ENCODE measurements at regions not wholly inside any gene's neighbourhood (a gene's known extent, or its start where the extent isn't known, plus 50 kb on each side); places are given as distances from the start of the nearest gene placed in this dataset.

GRCh38 chr2:22897428-22897827, 487.6 kb upstream of the KLHL29 start:
- no peak overlapping the region for H3K4ac ChIP-seq (ENCODE audit: low read depth, low read length)

More at GRCh38 chr2:22897428-22897827, 487.6 kb upstream of the KLHL29 start:
- in situ Hi-C loops (cut with MboI; ENCODE audit: low sequenced_read_pairs) (no loop called here), dilution Hi-C loops (cut with HindIII; ENCODE audit: low sequenced_read_pairs, unreplicated experiment) (no loop called here), intact Hi-C loops (cut with micrococcal nuclease) (no loop called here)
- no peak overlapping the region for H3K18ac ChIP-seq (ENCODE audit: low read depth, low read length)
- no peak for DNase-seq
- no peaks in the 10 kb centered on the region for H3K4me1 ChIP-seq (ENCODE audit: control insufficient read depth, insufficient read depth, low read length)
- no peak for ATAC-seq (ENCODE audit: low read depth)
- no peak overlapping the region for H2AFZ ChIP-seq (replicated peaks; ENCODE audit: low read length, poor library complexity)
- no peak overlapping the region for H2AK9ac ChIP-seq (replicated peaks; ENCODE audit: low read depth, low read length, poor library complexity)
- peaks cover 12% of the 10 kb centered on the region for H3K9me3 ChIP-seq (ENCODE audit: control insufficient read depth, insufficient read depth, low read length)
- no peaks in the 10 kb centered on the region for H3K36me3 ChIP-seq (ENCODE audit: control insufficient read depth, insufficient read depth, low read length)
- H4K91ac ChIP-seq (ENCODE audit: insufficient read depth, low read depth, low read length) = no peak overlapping the region
- H3K4me2 ChIP-seq (ENCODE audit: low read depth, low read length) = no peak overlapping the region
- no peak overlapping the region for H2BK20ac ChIP-seq (ENCODE audit: low read depth, low read length)
- H2BK15ac ChIP-seq (ENCODE audit: low read depth, low read length) = no peak overlapping the region
- H4K8ac ChIP-seq (ENCODE audit: low read depth in 2 of 2, low read length in 2 of 2) = no peak overlapping the region
- no peaks in the 10 kb centered on the region for H3K9me1 ChIP-seq (ENCODE audit: insufficient read depth, low read length)
- no peak overlapping the region for H3K9ac ChIP-seq (ENCODE audit: low read depth, low read length)
- ChIA-PET POLR2A (ENCODE audit: unreplicated experiment) (no interaction called here), CTCF (no interaction called here)
- H3K4me3 ChIP-seq (ENCODE audit: insufficient read depth, low read depth, low read length) = no peak overlapping the region
- TF ChIP-seq MXI1 (IDR thresholded peaks at IDR 0.05; ENCODE audit: borderline replicate concordance, low read depth, low read length) (no peak), CHD1 (IDR thresholded peaks at IDR 0.05; ENCODE audit: low read depth, low read length) (no peak), POLR2A (IDR thresholded peaks at IDR 0.05; ENCODE audit: low read depth, low read length) (no peak), USF2 (IDR thresholded peaks at IDR 0.05; ENCODE audit: low read depth, low read length) (no peak), MAFK (IDR thresholded peaks at IDR 0.05; ENCODE audit: low read depth, low read length) (no peak), RAD21 (IDR thresholded peaks at IDR 0.05; ENCODE audit: low read length) (no peak), ELK1 (IDR thresholded peaks at IDR 0.05; ENCODE audit: borderline replicate concordance, low read depth, low read length) (no peak), CEBPB (IDR thresholded peaks at IDR 0.05; ENCODE audit: low read depth, low read length) (no peak), SMC3 (IDR thresholded peaks at IDR 0.05; ENCODE audit: low read depth, low read length) (no peak), FOS (IDR thresholded peaks at IDR 0.05; ENCODE audit: low read depth, low read length) (no peak)
- no peak overlapping the region for H2BK5ac ChIP-seq (ENCODE audit: low read depth, low read length, poor library complexity, severe bottlenecking)
- no CpG with 5 or more reads among the region's 2 CpGs for WGBS, 2 experiments (ENCODE audit: extremely low coverage in 2 of 2, insufficient read length in 1 of 2)
- no TSS peak for BruUV-seq (replicated peaks)
- H2BK120ac ChIP-seq (ENCODE audit: low read depth, low read length) = no peak overlapping the region
- H3K27me3 ChIP-seq (ENCODE audit: control insufficient read depth, insufficient read depth, low read length) = no peaks in the 10 kb centered on the region
- H3K23ac ChIP-seq (ENCODE audit: low read depth, low read length) = no peak overlapping the region
- no peak overlapping the region for H4K5ac ChIP-seq (ENCODE audit: low read depth, low read length)
- no peak overlapping the region for H2AK5ac ChIP-seq (ENCODE audit: low read depth, low read length)
- H4K20me1 ChIP-seq (ENCODE audit: insufficient read depth, low read length) = no peaks in the 10 kb centered on the region
- no peaks in the 10 kb centered on the region for H3K79me1 ChIP-seq (ENCODE audit: low read depth in 1 of 2, low read length in 2 of 2)
- no peak overlapping the region for H3K14ac ChIP-seq (replicated peaks; ENCODE audit: low read depth, low read length)
- no peak overlapping the region for H3K56ac ChIP-seq (ENCODE audit: extremely low read depth, insufficient read depth, low read length)
- no peak overlapping the region for H3K27ac ChIP-seq (ENCODE audit: insufficient read depth, low read length)

Data from IMR-90 (cell line).